BLaER1 treated with 17β-estradiol and CSF1 and Interleukin-3, amounts not matched to agents 10 nM and 100 nM (cell line): ENCODE measurements at regions not wholly inside any gene's neighbourhood (a gene's known extent, or its start where the extent isn't known, plus 50 kb on each side); places are given as distances from the start of the nearest gene placed in this dataset.
"Not testable (repeated sequence)": the region's sequence is repeated elsewhere in the genome, so short reads cannot be mapped to it uniquely, and the experiment has no call there.

ENCODE experiments used
- H3K27ac ChIP-seq, 11 experiments: shearing (Covaris generic); formaldehyde crosslinking; 2 replicates each; pipeline ENCODE4 v1.8.1; 2022
- H3K27me3 ChIP-seq, 11 experiments: shearing (Covaris generic); formaldehyde crosslinking; 2 replicates each; pipeline ENCODE4 v1.8.1; 2022
- H3K36me3 ChIP-seq, 11 experiments: shearing (Covaris generic); formaldehyde crosslinking; 2 replicates each; pipeline ENCODE4 v1.8.1; 2022
- H3K4me1 ChIP-seq, 10 experiments: shearing (Covaris generic); formaldehyde crosslinking; 2 replicates each; pipeline ENCODE4 v1.8.1; 2022
- H3K4me2 ChIP-seq, 11 experiments: shearing (Covaris generic); formaldehyde crosslinking; 2 replicates each; pipeline ENCODE4 v1.8.1; 2022
- H3K4me3 ChIP-seq, 10 experiments: shearing (Covaris generic); formaldehyde crosslinking; 2 replicates each; pipeline ENCODE4 v1.8.1; 2022
- H3K9ac ChIP-seq, 11 experiments: shearing (Covaris generic); formaldehyde crosslinking; 2 replicates each; pipeline ENCODE4 v1.8.1; 2022
- H3K9me3 ChIP-seq, 11 experiments: shearing (Covaris generic); formaldehyde crosslinking; replicated peaks in 1 of 11; 2 replicates each; pipeline ENCODE4 v1.8.1; 2022
- H4K20me1 ChIP-seq, 11 experiments: shearing (Covaris generic); formaldehyde crosslinking; 2 replicates each; pipeline ENCODE4 v1.8.1; 2022
- Cebpa-rat ChIP-seq, 11 experiments: shearing (Covaris generic); IDR thresholded peaks; 2 replicates each; pipeline ENCODE4 v1.8.1; 2022

DNA sequence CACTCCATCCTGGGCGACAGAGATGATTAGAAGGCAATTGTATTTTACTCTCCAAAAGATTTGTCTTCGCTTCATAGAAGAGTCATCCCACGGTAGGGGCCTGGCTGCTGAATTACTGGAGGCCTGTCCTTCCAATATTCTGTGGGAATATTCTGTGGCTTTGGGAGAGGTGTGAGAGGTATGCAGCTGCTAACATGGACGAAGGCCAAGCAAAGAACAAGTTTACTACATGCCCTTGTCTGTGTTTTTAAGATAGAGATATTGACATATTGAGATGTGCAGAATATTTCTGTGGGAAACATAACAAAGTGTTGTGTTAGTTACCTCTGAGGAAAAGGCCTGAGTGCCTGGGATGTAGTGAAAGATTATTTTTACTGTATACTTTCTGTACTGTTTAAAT lies 71.8 kb upstream of the SMIM15 start:
- Histone ChIP-seq H3K9ac (no peak overlapping the region), H4K20me1 (no peaks in the 10 kb centered on the region), H3K4me1 (peaks cover 20 to 37% (median 25%) of the 10 kb centered on the region in 10 experiments), H3K4me3 (no peak overlapping the region), H3K4me2 (no peak overlapping the region), H3K27ac (no peak overlapping the region), H3K27me3 (no peaks in the 10 kb centered on the region), H3K9me3 (peaks cover 20 to 29% (median 23%) of the 10 kb centered on the region in 11 experiments), H3K36me3 (no peaks in the 10 kb centered on the region)
- no peak for TF ChIP-seq Cebpa-rat (IDR thresholded peaks at IDR 0.05)

- peaks cover 12 to 25% (median 19%) of the 10 kb centered on the region in 11 experiments for H3K9me3 ChIP-seq
- not testable (repeated sequence) for H3K4me3 ChIP-seq, H3K4me2 ChIP-seq, H4K20me1 ChIP-seq, H3K36me3 ChIP-seq, H3K27me3 ChIP-seq, H3K9ac ChIP-seq, H3K27ac ChIP-seq
- peaks cover 8 to 25% (median 12%) of the 10 kb centered on the region in 10 experiments; a peak in 19 of 20 replicates for H3K4me1 ChIP-seq
Observed at GRCh38 chr5:61236715-61237114, 74.4 kb upstream of the SMIM15 start.

- H3K36me3 ChIP-seq = no peaks in the 10 kb centered on the region
- H3K9me3 ChIP-seq = peaks cover 8 to 23% (median 14%) of the 10 kb centered on the region in 11 experiments; a peak in 17 of 22 replicates
- no peaks in the 10 kb centered on the region for H3K27me3 ChIP-seq
- H4K20me1 ChIP-seq = no peaks in the 10 kb centered on the region
- no peak for TF ChIP-seq Cebpa-rat (IDR thresholded peaks at IDR 0.05)
- peaks cover 0 to 8% (median 0%) of the 10 kb centered on the region in 10 experiments; a peak in 1 of 20 replicates for H3K4me1 ChIP-seq
- no peak overlapping the region for H3K9ac ChIP-seq
- no peak overlapping the region for H3K4me3 ChIP-seq
- H3K4me2 ChIP-seq = peak overlapping the region in 1 of 11 experiments; percentile 13; a peak in 1 of 22 replicates
- H3K27ac ChIP-seq = no peak overlapping the region
Observed at GRCh38 chr5:61245486-61245885, 83.2 kb upstream of the SMIM15 start.

- no peak overlapping the region for H3K4me3 ChIP-seq
- no peaks in the 10 kb centered on the region for H3K36me3 ChIP-seq
Observed at GRCh38 chr5:61245936-61246335, 83.7 kb upstream of the SMIM15 start.

DNA sequence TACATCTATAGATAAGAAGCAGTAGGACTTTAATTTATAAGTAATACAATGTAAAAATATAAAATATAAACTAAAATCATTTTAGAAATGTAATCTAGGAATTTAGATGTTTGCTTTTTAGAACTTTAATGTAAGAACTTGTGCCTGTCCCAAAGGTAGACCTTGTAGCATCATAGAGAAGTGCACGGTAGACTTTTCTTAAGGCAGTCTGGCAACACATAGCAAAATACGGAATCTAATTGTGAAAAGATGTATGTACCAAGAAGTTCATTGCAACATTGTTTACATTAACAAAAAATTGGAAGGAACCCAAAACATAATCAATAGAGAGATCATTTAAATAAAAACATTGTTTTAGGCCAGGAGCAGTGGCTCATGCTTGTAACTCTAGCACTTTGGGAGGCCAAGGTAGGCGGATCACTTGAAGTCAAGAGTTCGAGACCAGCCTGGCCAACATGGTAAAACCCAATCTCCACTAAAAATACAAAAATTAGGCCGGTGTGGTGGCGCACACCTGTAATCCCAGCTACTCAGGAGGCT lies 84.6 kb upstream of the SMIM15 start:
- no peak for TF ChIP-seq Cebpa-rat (IDR thresholded peaks at IDR 0.05)
- Histone ChIP-seq H3K4me1 (peaks cover 0 to 14% (median 0%) of the 10 kb centered on the region in 10 experiments; a peak in 2 of 20 replicates), H3K27me3 (no peaks in the 10 kb centered on the region), H3K27ac (no peak overlapping the region), H3K9me3 (peaks cover 8 to 24% (median 14%) of the 10 kb centered on the region in 11 experiments; a peak in 17 of 22 replicates), H4K20me1 (no peaks in the 10 kb centered on the region), H3K4me2 (no peak overlapping the region), H3K4me3 (no peak overlapping the region), H3K9ac (no peak overlapping the region), H3K36me3 (no peaks in the 10 kb centered on the region)

More at GRCh38 chr5:61245936-61246335, 83.7 kb upstream of the SMIM15 start:
- peaks cover 8 to 24% (median 14%) of the 10 kb centered on the region in 11 experiments; a peak in 17 of 22 replicates for H3K9me3 ChIP-seq
- no peak overlapping the region for H3K9ac ChIP-seq
- peaks cover 0 to 9% (median 0%) of the 10 kb centered on the region in 10 experiments; a peak in 2 of 20 replicates for H3K4me1 ChIP-seq
- peak overlapping the region in 1 of 11 experiments; percentile 13; a peak in 1 of 22 replicates for H3K4me2 ChIP-seq
- no peaks in the 10 kb centered on the region for H4K20me1 ChIP-seq
- no peaks in the 10 kb centered on the region for H3K27me3 ChIP-seq
- TF ChIP-seq Cebpa-rat (IDR thresholded peaks at IDR 0.05) = no peak
- no peak overlapping the region for H3K27ac ChIP-seq

GRCh38 chr5:61251874-61252642 lies 80.0 kb upstream of the ZSWIM6 start:
- no peak overlapping the region for H3K4me3 ChIP-seq
- H3K4me2 ChIP-seq = no peak overlapping the region
- H3K27ac ChIP-seq = no peak overlapping the region
- no peaks in the 10 kb centered on the region for H3K36me3 ChIP-seq
- no peaks in the 10 kb centered on the region for H3K27me3 ChIP-seq
- H3K9ac ChIP-seq = no peak overlapping the region
- H3K4me1 ChIP-seq = peaks cover 0 to 6% (median 0%) of the 10 kb centered on the region in 10 experiments; a peak in 2 of 20 replicates
- no peaks in the 10 kb centered on the region for H4K20me1 ChIP-seq
- H3K9me3 ChIP-seq = peaks cover 8 to 24% (median 14%) of the 10 kb centered on the region in 11 experiments; a peak in 17 of 22 replicates
- TF ChIP-seq Cebpa-rat (IDR thresholded peaks at IDR 0.05) = no peak

GRCh38 chr5:61252643-61252925 lies 79.5 kb upstream of the ZSWIM6 start:
- H3K4me3 ChIP-seq = no peak overlapping the region

DNA sequence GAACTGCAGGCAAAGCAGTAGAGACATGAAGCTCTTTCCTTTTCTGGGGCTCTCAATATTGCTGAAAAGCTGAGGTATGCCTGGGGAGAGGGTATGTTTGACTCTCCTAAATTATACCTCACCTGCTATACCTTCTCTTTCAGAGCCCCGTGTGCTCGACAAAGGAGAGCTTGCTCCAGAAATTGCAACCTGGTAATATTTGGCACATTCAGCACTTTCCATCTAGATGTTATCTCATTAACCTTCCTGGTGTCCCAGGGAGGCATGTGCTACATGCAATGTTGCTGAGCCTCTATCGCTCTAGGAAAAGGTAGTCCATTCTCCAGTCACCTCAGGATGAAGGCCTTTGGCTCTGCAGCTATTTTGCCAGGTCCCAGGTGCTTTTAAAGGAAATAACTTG lies 78.5 kb upstream of the ZSWIM6 start:
- no peaks in the 10 kb centered on the region for H3K36me3 ChIP-seq
- no peaks in the 10 kb centered on the region for H4K20me1 ChIP-seq
- H3K9me3 ChIP-seq = peaks cover 6 to 21% (median 14%) of the 10 kb centered on the region in 11 experiments; a peak in 18 of 22 replicates
- H3K4me2 ChIP-seq = no peak overlapping the region
- TF ChIP-seq Cebpa-rat (IDR thresholded peaks at IDR 0.05) = no peak
- no peak overlapping the region for H3K27ac ChIP-seq
- H3K4me3 ChIP-seq = no peak overlapping the region
- H3K9ac ChIP-seq = no peak overlapping the region
- peaks cover 0 to 6% (median 0%) of the 10 kb centered on the region in 10 experiments; a peak in 2 of 20 replicates for H3K4me1 ChIP-seq
- no peaks in the 10 kb centered on the region for H3K27me3 ChIP-seq

More at GRCh38 chr5:61252643-61252925, 79.5 kb upstream of the ZSWIM6 start:
- no peaks in the 10 kb centered on the region for H3K36me3 ChIP-seq
- no peak for TF ChIP-seq Cebpa-rat (IDR thresholded peaks at IDR 0.05)
- H3K4me1 ChIP-seq = peaks cover 0 to 6% (median 0%) of the 10 kb centered on the region in 10 experiments; a peak in 2 of 20 replicates
- peaks cover 8 to 24% (median 14%) of the 10 kb centered on the region in 11 experiments; a peak in 17 of 22 replicates for H3K9me3 ChIP-seq
- no peak overlapping the region for H3K27ac ChIP-seq
- no peaks in the 10 kb centered on the region for H3K27me3 ChIP-seq
- no peaks in the 10 kb centered on the region for H4K20me1 ChIP-seq
- no peak overlapping the region for H3K4me2 ChIP-seq
- no peak overlapping the region for H3K9ac ChIP-seq

GRCh38 chr5:61254969-61255555 lies 77.0 kb upstream of the ZSWIM6 start:
- Histone ChIP-seq H4K20me1 (no peaks in the 10 kb centered on the region), H3K4me2 (no peak overlapping the region), H3K36me3 (no peaks in the 10 kb centered on the region), H3K27ac (no peak overlapping the region), H3K4me1 (peaks cover 0 to 6% (median 0%) of the 10 kb centered on the region in 10 experiments; a peak in 2 of 20 replicates), H3K9me3 (peaks cover 0 to 7% (median 5%) of the 10 kb centered on the region in 11 experiments; a peak in 6 of 22 replicates), H3K9ac (no peak overlapping the region), H3K4me3 (no peak overlapping the region), H3K27me3 (no peaks in the 10 kb centered on the region)
- no peak for TF ChIP-seq Cebpa-rat (IDR thresholded peaks at IDR 0.05)
